Motor neuron (in vitro differentiated cells): ENCODE measurements at regions not wholly inside any gene's neighbourhood (a gene's known extent, or its start where the extent isn't known, plus 50 kb on each side); places are given as distances from the start of the nearest gene placed in this dataset.

ENCODE experiments used
- ATAC-seq, 8 experiments: fragments of 200-7000 bp; cut with Tn5 transposase; replicated peaks in 6 of 8; 2 replicates each; pipeline ENCODE4 v1.8.0; 2021; ENCODE audit warnings: mild to moderate bottlenecking in 8 of 8, moderate library complexity in 8 of 8
- H3K27ac ChIP-seq, 2 donors: fragments of 250-450 bp; sonication (Bioruptor Pico); 2 replicates each; pipeline ENCODE4 v1.9.0; 2021; ENCODE audit warnings: antibody characterized with exemption in 2 of 2, mild to moderate bottlenecking in 2 of 2, moderate library complexity in 1 of 2
- H3K4me1 ChIP-seq, 2 donors: fragments of 250-450 bp; sonication (Bioruptor Pico); replicated peaks in 1 of 2; 2 replicates each; pipeline ENCODE4 v1.6.1; 2021; ENCODE audit warnings: antibody characterized with exemption in 2 of 2, mild to moderate bottlenecking in 2 of 2, moderate library complexity in 1 of 2
- H3K4me3 ChIP-seq, 5 donors: fragments of 250-450 bp; sonication (Bioruptor Pico); 2 replicates each; pipeline ENCODE4 v1.9.0; 2021; ENCODE audit warnings: antibody characterized with exemption in 5 of 5, mild to moderate bottlenecking in 5 of 5, moderate library complexity in 4 of 5
- WGBS, 10 experiments: fragments of 450-650 bp; shearing (Covaris generic); methylation state at CpG; one replicate each; pipeline ENCODE4 v1.0.0; 2022; 5-methylcytosine and 5-hydroxymethylcytosine counted together
- in situ Hi-C, 9 experiments: fragments of 400-800 bp; cut with MboI; loops; one replicate each; pipeline ENCODE4 v1.15.0; 2021; ENCODE audit warnings: low sequenced_read_pairs in 9 of 9, low pct_unique_long_range_greater_than_20kb in 2 of 9; ENCODE audit not compliant: unreplicated experiment in 9 of 9

DNA sequence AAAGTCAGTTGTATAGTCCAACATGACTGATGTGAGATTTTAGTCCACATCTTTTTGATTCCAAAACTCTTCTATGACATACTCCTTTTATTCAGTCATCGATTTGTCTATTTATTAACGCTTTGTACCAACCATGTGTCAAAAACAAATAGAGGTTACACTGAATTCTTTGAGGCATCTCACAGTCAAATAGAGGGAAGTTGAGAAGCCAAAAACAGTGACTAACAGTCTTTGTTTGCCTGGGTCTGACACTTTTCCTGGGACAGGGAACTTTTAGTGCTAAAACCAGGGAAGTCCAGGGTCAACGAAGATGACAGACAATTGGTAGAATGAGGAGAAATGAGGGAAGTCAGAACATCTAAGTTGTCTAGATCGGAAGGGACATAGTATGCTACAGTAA lies 169.9 kb upstream of the HS3ST1 start:
- in situ Hi-C loops: no loop called here
- 6 to 95% (median 67%) methylated on average over 1 to 4 of the region's 4 CpGs; no CpG with 5 or more reads in 1 of the 10 experiments for WGBS, 10 experiments
- Histone ChIP-seq H3K4me3 (no peak overlapping the region), H3K27ac (no peak overlapping the region), H3K4me1 (no peaks in the 10 kb centered on the region)
- no peak for ATAC-seq

DNA sequence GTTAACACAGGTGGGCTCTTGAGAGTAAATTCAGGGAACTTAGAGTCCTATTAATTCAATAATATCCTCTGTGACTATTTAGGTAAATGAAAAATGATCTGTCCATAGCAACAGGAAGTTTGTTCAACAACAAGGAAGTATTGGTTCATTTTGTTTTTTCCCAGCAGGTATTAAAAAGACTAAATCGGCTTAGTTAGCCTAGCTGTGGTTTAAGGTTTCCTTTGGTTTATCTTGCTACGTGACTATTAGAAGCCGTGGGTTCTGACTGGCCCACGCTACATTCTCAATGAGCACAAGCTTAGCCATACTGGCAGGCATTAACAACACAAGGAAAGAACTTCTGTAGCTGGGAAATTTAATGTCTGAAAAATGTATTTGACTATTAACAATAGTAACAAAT lies 168.8 kb upstream of the HS3ST1 start:
- 21 to 100% (median 81%) methylated on average over 1 to 4 of the region's 4 CpGs for WGBS, 10 experiments
- in situ Hi-C loops: no loop called here
- no peak overlapping the region for H3K4me3 ChIP-seq
- H3K27ac ChIP-seq: no peak overlapping the region
- no peak for ATAC-seq
- H3K4me1 ChIP-seq: no peaks in the 10 kb centered on the region

DNA sequence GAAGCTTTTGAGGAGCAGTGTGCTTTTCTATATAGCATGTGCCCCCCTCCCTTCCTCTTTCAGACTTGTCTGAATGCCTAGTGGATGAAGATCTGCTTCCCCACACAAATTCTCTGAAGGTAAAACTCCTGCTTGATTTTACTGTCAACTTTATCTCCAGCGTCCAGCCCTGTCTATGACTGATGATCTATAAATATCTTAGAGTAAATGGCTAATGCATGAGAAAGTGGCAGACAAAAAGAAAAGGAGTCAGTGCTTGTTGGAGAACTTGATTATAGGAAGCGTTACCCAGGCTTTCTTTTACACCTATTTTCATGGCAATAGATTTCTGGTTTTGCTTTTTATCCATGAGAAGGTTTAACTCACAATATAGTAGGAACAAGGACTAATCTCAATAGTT lies 168.3 kb upstream of the HS3ST1 start:
- in situ Hi-C loops: no loop called here
- WGBS, 10 experiments: 0 to 60% (median 29%) methylated on average over 1 to 2 of the region's 2 CpGs; no CpG with 5 or more reads in 3 of the 10 experiments
- Histone ChIP-seq H3K4me1 (no peaks in the 10 kb centered on the region), H3K27ac (no peak overlapping the region), H3K4me3 (no peak overlapping the region)
- ATAC-seq: no peak

DNA sequence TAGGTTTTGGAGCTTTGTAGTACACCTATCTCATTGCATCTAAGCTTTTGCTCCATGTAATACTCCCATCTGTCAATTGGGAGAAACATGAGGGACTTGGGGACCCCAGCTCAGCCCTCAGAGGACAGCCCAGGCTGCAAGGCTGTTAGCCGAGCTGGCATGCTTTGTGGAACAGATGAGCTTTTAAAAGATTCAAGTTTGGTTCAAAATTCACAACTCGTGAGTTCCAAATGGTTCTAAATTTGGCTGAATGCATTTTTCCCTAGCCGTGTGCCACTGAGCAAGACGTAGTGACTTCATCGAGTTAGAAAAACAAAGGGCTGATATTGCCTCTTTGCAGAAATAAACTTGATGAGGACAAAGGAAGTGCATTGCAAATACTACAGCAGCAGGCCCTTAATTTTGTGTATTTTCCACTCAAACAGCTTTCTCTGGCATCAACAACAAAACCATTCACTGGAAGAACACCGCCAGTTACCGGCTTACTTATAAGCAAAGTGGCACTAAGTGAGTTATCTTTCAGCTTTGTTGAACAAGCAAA lies 165.0 kb upstream of the HS3ST1 start:
- Histone ChIP-seq H3K4me3 (no peak overlapping the region), H3K27ac (no peak overlapping the region), H3K4me1 (no peaks in the 10 kb centered on the region)
- in situ Hi-C loops: no loop called here
- no peak for ATAC-seq
- WGBS, 10 experiments: 15 to 89% (median 66%) methylated on average over 3 to 7 of the region's 7 CpGs

DNA sequence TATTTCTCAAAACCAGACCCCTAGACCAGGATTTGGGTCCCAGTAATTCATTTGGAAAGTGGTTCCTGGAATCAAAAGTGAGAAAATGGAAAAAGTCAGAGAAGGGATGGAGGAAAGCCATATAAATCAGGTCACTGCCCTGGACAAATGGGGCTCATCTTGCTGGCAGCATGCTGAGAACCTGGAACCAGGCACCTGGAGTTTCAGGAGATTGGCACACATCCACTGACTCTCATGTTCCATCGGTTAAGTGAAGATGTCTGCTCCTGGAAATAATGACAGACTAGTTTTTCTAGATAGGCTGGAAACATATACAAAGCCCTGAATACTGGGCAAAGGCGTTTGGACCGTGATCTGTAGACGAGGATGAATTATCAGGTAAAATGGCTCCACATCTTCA lies 163.6 kb upstream of the HS3ST1 start:
- no peaks in the 10 kb centered on the region for H3K4me1 ChIP-seq
- H3K4me3 ChIP-seq: no peak overlapping the region
- no peak overlapping the region for H3K27ac ChIP-seq
- in situ Hi-C loops: no loop called here
- ATAC-seq: no peak
- 0 to 100% (median 30%) methylated on average over 1 to 4 of the region's 4 CpGs; no CpG with 5 or more reads in 5 of the 10 experiments for WGBS, 10 experiments

DNA sequence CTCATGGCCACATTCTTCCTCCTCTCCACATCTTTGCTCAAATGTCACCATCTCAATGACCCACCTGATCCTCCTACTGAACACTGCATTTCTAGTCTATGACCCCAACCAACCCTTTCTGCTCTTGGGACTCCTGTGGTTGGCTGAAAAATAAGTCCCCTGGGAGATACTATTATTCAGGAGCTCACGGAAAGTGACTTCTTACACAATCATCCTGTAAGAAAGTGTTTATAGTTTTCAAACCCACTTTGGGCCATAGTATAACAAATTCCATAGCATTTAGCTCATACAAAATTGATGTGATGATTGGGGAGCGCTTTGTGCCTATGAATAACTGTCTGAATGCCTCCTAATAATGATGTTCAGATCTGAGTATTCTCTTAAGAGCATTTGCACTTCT lies 161.4 kb upstream of the HS3ST1 start:
- Histone ChIP-seq H3K4me1 (no peaks in the 10 kb centered on the region), H3K4me3 (no peak overlapping the region), H3K27ac (no peak overlapping the region)
- WGBS, 10 experiments: 0 to 50% (median 33%) methylated on average over 1 to 2 of the region's 2 CpGs; no CpG with 5 or more reads in 1 of the 10 experiments
- in situ Hi-C loops: no loop called here
- ATAC-seq: no peak

DNA sequence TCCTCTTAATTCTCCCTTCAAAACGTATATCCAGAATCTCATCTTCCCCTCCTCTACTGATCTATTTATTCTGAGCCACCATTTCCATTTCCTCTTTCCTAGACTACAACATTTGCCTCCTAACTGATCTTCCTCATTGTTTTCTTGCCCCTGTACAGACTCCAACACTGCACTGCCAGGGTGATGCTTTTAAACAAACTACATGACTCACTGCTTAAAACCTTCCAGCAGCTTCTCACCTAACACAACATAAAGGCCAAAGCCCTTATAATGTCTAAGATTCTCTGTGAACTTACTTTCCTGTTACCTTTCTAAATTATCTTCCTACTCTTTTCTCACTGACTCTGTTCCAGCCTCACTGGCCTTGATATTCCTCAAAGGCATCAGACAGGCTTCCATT lies 161.0 kb upstream of the HS3ST1 start:
- WGBS, 10 experiments: 0 to 100% (median 65%) methylated on average over 1 of the region's 1 CpG
- no peak for ATAC-seq
- H3K4me3 ChIP-seq: no peak overlapping the region
- no peak overlapping the region for H3K27ac ChIP-seq
- in situ Hi-C loops: no loop called here
- no peaks in the 10 kb centered on the region for H3K4me1 ChIP-seq

DNA sequence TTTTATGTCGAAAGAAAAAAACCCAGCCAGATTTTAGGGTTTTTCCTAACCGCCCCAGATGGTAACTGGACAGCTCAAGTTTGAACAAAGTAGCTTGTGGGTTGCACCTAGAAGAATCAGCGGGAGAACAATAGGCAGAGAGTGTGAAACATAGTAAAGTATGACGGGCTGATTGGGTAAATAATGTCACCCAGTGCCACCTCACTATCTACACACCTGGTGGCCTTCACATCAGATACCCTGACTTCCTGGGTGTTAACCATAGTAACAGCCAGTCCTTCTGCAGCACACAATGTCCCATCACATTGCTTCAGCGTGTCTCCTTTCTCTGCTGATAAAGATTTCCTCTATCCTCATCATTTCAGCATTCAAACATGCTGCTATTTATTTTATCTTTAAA lies 159.1 kb upstream of the HS3ST1 start:
- Histone ChIP-seq H3K4me1 (no peaks in the 10 kb centered on the region), H3K27ac (no peak overlapping the region), H3K4me3 (no peak overlapping the region)
- in situ Hi-C loops: no loop called here
- 0 to 97% (median 76%) methylated on average over 1 to 5 of the region's 5 CpGs; no CpG with 5 or more reads in 2 of the 10 experiments for WGBS, 10 experiments
- no peak for ATAC-seq

DNA sequence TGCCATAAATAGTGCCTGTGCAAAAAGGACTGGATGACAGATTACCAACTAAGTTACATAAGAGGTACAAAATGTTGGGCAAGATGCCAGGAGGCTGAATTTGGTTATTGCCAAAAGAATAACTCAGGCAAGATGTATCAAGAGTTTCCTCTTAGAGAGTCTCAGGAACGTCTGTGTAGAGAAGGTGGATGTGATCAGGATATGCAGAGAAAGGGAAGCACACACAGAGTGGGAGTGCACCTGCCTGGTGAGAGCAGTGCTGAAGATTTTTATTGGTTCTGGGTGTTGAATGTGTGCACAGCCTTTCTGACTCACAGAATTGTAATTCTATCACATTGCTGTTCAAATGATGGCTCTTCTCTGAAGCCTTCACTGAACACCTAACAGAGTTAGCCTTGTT lies 156.8 kb upstream of the HS3ST1 start:
- no peak overlapping the region for H3K4me3 ChIP-seq
- H3K4me1 ChIP-seq: no peaks in the 10 kb centered on the region
- H3K27ac ChIP-seq: no peak overlapping the region
- in situ Hi-C loops: no loop called here
- 0 to 22% (median 8%) methylated on average over 1 of the region's 1 CpG; no CpG with 5 or more reads in 6 of the 10 experiments for WGBS, 10 experiments
- peak in 5 of 8 experiments; percentile 25 to 83 (median 45) for ATAC-seq

DNA sequence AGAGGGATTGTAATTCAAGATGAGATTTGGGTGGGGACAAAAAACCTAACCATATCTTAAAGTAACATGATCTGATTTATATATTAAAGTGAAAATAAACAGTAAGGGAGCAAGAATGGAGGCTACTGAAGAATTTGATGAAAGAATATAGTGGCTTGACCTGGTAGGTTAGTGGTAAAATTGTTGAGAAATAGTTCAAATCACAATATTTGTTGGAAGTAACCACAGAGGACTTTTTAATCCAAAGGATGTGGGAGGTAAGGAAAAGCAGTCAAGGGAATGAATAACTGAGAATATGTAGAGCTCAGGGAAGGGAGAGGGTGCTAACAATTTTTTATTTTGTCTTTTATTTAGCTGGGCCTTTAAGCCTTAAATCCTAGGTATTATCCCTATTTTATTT lies 139.8 kb upstream of the HS3ST1 start:
- in situ Hi-C loops: no loop called here
- H3K4me3 ChIP-seq: no peak overlapping the region
- ATAC-seq: no peak
- H3K27ac ChIP-seq: no peak overlapping the region
- no peaks in the 10 kb centered on the region for H3K4me1 ChIP-seq

DNA sequence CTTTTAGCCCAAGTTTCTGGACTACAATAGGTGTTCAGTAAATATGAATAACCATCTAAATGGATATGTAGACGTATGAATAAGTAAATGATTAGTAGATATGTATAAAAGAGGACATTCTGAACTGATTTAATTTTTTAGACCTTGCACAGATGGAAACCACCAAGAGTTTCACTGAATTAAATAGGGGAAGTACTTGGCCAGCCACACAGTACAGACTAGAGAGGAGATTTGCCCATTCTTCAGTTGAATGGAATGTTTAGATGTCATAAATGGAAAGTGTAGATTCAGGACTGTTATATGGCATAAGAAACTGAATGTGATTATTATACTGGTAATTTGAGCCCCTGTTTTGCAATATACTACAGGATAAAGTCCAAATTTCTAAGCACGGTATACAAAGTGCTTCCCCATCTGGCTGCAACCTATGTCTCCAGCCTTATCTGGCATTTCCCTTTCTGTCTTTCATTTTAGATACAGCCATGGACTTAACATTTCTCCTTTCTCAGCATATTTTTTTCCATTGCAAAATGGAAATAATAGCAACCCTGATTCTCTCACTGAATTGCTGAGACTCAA lies 137.8 kb upstream of the HS3ST1 start:
- Histone ChIP-seq H3K27ac (no peak overlapping the region), H3K4me3 (no peak overlapping the region), H3K4me1 (no peaks in the 10 kb centered on the region)
- peak in 1 of 8 experiments; percentile 51 for ATAC-seq
- in situ Hi-C loops: no loop called here
- WGBS, 10 experiments: 0 to 89% (median 60%) methylated on average over 1 to 2 of the region's 2 CpGs

DNA sequence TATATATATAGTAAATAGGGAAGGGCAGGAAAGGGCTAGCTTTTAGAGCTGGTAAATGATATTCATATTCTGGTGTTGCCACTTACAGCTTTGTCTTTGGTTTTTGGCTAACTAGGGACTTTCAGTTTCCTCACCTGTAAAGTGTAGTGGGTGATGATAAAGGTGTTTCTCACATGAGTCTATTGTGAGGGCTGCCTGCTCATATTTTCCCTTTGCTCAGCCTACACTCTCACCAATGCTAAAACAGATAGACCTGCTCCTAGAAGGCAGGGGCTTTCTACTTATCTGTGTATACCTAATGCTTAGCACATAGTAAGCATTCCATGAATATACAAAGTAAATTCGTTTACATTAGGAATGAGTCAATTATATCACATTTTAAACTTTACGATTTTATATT lies 137.2 kb upstream of the HS3ST1 start:
- 13 to 79% (median 63%) methylated on average over 1 to 2 of the region's 2 CpGs; no CpG with 5 or more reads in 1 of the 10 experiments for WGBS, 10 experiments
- in situ Hi-C loops: no loop called here

DNA sequence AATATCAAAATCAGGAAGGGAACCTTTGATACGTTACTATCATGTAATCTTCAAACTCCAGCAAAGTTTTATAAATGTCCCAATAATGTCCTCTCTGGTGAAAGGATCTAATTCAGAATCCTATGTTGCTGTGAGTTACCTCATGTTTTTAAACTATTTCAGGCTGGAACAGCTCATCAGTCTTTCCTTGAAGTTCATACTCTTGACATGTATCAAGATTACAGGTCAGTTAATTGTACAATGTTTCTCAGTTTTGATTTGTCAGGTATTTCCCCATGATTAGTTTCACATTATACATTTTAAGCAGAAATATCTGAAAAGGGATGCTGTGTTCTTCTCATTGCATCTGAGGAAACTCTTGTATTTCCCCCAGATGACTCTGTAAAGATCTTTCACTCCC lies 136.5 kb upstream of the HS3ST1 start:
- in situ Hi-C loops: no loop called here
- ATAC-seq: no peak
- Histone ChIP-seq H3K4me3 (no peak overlapping the region), H3K4me1 (no peaks in the 10 kb centered on the region), H3K27ac (no peak overlapping the region)
- 0 to 100% (median 94%) methylated on average over 1 of the region's 1 CpG; no CpG with 5 or more reads in 2 of the 10 experiments for WGBS, 10 experiments

More for the DNA sequence above, 137.2 kb upstream of the HS3ST1 start:
- ATAC-seq: no peak
- Histone ChIP-seq H3K4me3 (no peak overlapping the region), H3K4me1 (no peaks in the 10 kb centered on the region), H3K27ac (no peak overlapping the region)

DNA sequence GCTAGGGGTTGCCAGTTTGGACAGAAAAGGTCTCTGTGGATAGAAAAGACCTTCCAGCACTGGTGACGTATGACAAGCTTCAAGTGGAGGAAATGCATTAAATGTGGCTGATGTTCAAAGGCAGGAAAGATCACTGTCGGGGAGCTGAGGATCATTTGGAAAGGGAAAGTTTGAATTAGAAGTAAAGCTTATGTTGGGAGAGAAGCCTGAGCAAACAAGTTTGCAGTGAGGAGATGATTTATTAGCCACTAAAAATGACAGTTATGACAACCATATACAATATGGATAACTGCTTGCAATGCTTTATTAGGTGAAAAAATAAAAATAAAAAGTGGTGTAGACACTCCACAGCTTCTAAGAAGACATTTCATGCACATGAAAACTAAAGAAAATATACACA lies 135.3 kb upstream of the HS3ST1 start:
- in situ Hi-C loops: no loop called here
- Histone ChIP-seq H3K27ac (no peak overlapping the region), H3K4me1 (no peaks in the 10 kb centered on the region), H3K4me3 (no peak overlapping the region)
- 6 to 100% (median 83%) methylated on average over 2 of the region's 2 CpGs for WGBS, 10 experiments
- no peak for ATAC-seq
